ENCODE measurements at regions not wholly inside any gene's neighbourhood (a gene's known extent, or its start where the extent isn't known, plus 50 kb on each side); places are given as distances from the start of the nearest gene placed in this dataset.

GRCh38 chr6:88248709-88249321 is 82.7 kb upstream of the CNR1 start:
- Histone ChIP-seq H3K9ac (ENCODE audit: low read depth, low read length) (no peak overlapping the region), H3K4me1 (ENCODE audit: control insufficient read depth, insufficient read depth, low read length) (no peaks in the 10 kb centered on the region), H3K9me3 (ENCODE audit: control insufficient read depth, insufficient read depth, low read length) (no peaks in the 10 kb centered on the region), H3K4me3 (ENCODE audit: low read depth, low read length) (no peak overlapping the region), H3K36me3 (ENCODE audit: control insufficient read depth, insufficient read depth, low read length) (no peaks in the 10 kb centered on the region), H3K27me3 (ENCODE audit: control insufficient read depth, insufficient read depth, low read length) (no peaks in the 10 kb centered on the region)

GRCh38 chr6:88246654-88247053 is 80.5 kb upstream of the CNR1 start:
- Histone ChIP-seq H3K27me3 (ENCODE audit: control insufficient read depth, insufficient read depth, low read length) (no peaks in the 10 kb centered on the region), H3K9ac (ENCODE audit: low read depth, low read length) (no peak overlapping the region), H3K4me1 (ENCODE audit: control insufficient read depth, insufficient read depth, low read length) (no peaks in the 10 kb centered on the region), H3K9me3 (ENCODE audit: control insufficient read depth, insufficient read depth, low read length) (no peaks in the 10 kb centered on the region), H3K4me3 (ENCODE audit: low read depth, low read length) (no peak overlapping the region), H3K36me3 (ENCODE audit: control insufficient read depth, insufficient read depth, low read length) (no peaks in the 10 kb centered on the region)

- Histone ChIP-seq H3K4me1 (ENCODE audit: control insufficient read depth, insufficient read depth, low read length) (no peaks in the 10 kb centered on the region), H3K27me3 (ENCODE audit: control insufficient read depth, insufficient read depth, low read length) (no peaks in the 10 kb centered on the region), H3K9ac (ENCODE audit: low read depth, low read length) (no peak overlapping the region), H3K4me3 (ENCODE audit: low read depth, low read length) (no peak overlapping the region), H3K36me3 (ENCODE audit: control insufficient read depth, insufficient read depth, low read length) (no peaks in the 10 kb centered on the region), H3K9me3 (ENCODE audit: control insufficient read depth, insufficient read depth, low read length) (no peaks in the 10 kb centered on the region)
These were observed 78.6 kb upstream of the CNR1 start for GRCh38 chr6:88244721-88245120.

GRCh38 chr6:88238901-88239300 is 72.8 kb upstream of the CNR1 start:
- no peaks in the 10 kb centered on the region for H3K9me3 ChIP-seq (ENCODE audit: control insufficient read depth, insufficient read depth, low read length)
- H3K9ac ChIP-seq (ENCODE audit: low read depth, low read length): no peak overlapping the region
- no peaks in the 10 kb centered on the region for H3K36me3 ChIP-seq (ENCODE audit: control insufficient read depth, insufficient read depth, low read length)
- H3K4me1 ChIP-seq (ENCODE audit: control insufficient read depth, insufficient read depth, low read length): no peaks in the 10 kb centered on the region
- no peak overlapping the region for H3K4me3 ChIP-seq (ENCODE audit: low read depth, low read length)
- H3K27me3 ChIP-seq (ENCODE audit: control insufficient read depth, insufficient read depth, low read length): no peaks in the 10 kb centered on the region

- H3K36me3 ChIP-seq (ENCODE audit: control insufficient read depth, insufficient read depth, low read length): no peaks in the 10 kb centered on the region
- H3K4me3 ChIP-seq (ENCODE audit: low read depth, low read length): no peak overlapping the region
- no peak overlapping the region for H3K9ac ChIP-seq (ENCODE audit: low read depth, low read length)
- no peaks in the 10 kb centered on the region for H3K27me3 ChIP-seq (ENCODE audit: control insufficient read depth, insufficient read depth, low read length)
- no peaks in the 10 kb centered on the region for H3K4me1 ChIP-seq (ENCODE audit: control insufficient read depth, insufficient read depth, low read length)
- no peaks in the 10 kb centered on the region for H3K9me3 ChIP-seq (ENCODE audit: control insufficient read depth, insufficient read depth, low read length)
These were observed 71.9 kb upstream of the CNR1 start for GRCh38 chr6:88238065-88238464.

GRCh38 chr6:88236612-88237360 is 70.6 kb upstream of the CNR1 start:
- no peaks in the 10 kb centered on the region for H3K27me3 ChIP-seq (ENCODE audit: control insufficient read depth, insufficient read depth, low read length)
- H3K4me3 ChIP-seq (ENCODE audit: low read depth, low read length): no peak overlapping the region
- no peaks in the 10 kb centered on the region for H3K36me3 ChIP-seq (ENCODE audit: control insufficient read depth, insufficient read depth, low read length)
- no peaks in the 10 kb centered on the region for H3K4me1 ChIP-seq (ENCODE audit: control insufficient read depth, insufficient read depth, low read length)
- H3K9me3 ChIP-seq (ENCODE audit: control insufficient read depth, insufficient read depth, low read length): no peaks in the 10 kb centered on the region
- no peak overlapping the region for H3K9ac ChIP-seq (ENCODE audit: low read depth, low read length)

- no peaks in the 10 kb centered on the region for H3K36me3 ChIP-seq (ENCODE audit: control insufficient read depth, insufficient read depth, low read length)
- H3K4me3 ChIP-seq (ENCODE audit: low read depth, low read length): no peak overlapping the region
- H3K4me1 ChIP-seq (ENCODE audit: control insufficient read depth, insufficient read depth, low read length): no peaks in the 10 kb centered on the region
- no peak overlapping the region for H3K9ac ChIP-seq (ENCODE audit: low read depth, low read length)
- H3K9me3 ChIP-seq (ENCODE audit: control insufficient read depth, insufficient read depth, low read length): no peaks in the 10 kb centered on the region
- no peaks in the 10 kb centered on the region for H3K27me3 ChIP-seq (ENCODE audit: control insufficient read depth, insufficient read depth, low read length)
These were observed 66.6 kb upstream of the CNR1 start for GRCh38 chr6:88232753-88233152.

- no peak overlapping the region for H3K4me3 ChIP-seq (ENCODE audit: low read depth, low read length)
- H3K27me3 ChIP-seq (ENCODE audit: control insufficient read depth, insufficient read depth, low read length): no peaks in the 10 kb centered on the region
- H3K36me3 ChIP-seq (ENCODE audit: control insufficient read depth, insufficient read depth, low read length): no peaks in the 10 kb centered on the region
- no peaks in the 10 kb centered on the region for H3K9me3 ChIP-seq (ENCODE audit: control insufficient read depth, insufficient read depth, low read length)
- H3K9ac ChIP-seq (ENCODE audit: low read depth, low read length): no peak overlapping the region
- H3K4me1 ChIP-seq (ENCODE audit: control insufficient read depth, insufficient read depth, low read length): no peaks in the 10 kb centered on the region
These were observed 57.2 kb upstream of the CNR1 start for GRCh38 chr6:88223298-88223697.

GRCh38 chr6:88220493-88220892 is 54.3 kb upstream of the CNR1 start:
- Histone ChIP-seq H3K4me1 (ENCODE audit: control insufficient read depth, insufficient read depth, low read length) (no peaks in the 10 kb centered on the region), H3K27me3 (ENCODE audit: control insufficient read depth, insufficient read depth, low read length) (no peaks in the 10 kb centered on the region), H3K36me3 (ENCODE audit: control insufficient read depth, insufficient read depth, low read length) (no peaks in the 10 kb centered on the region), H3K9ac (ENCODE audit: low read depth, low read length) (no peak overlapping the region), H3K4me3 (ENCODE audit: low read depth, low read length) (no peak overlapping the region), H3K9me3 (ENCODE audit: control insufficient read depth, insufficient read depth, low read length) (no peaks in the 10 kb centered on the region)

- Histone ChIP-seq H3K4me1 (ENCODE audit: control insufficient read depth, insufficient read depth, low read length) (no peaks in the 10 kb centered on the region), H3K27me3 (ENCODE audit: control insufficient read depth, insufficient read depth, low read length) (no peaks in the 10 kb centered on the region), H3K36me3 (ENCODE audit: control insufficient read depth, insufficient read depth, low read length) (no peaks in the 10 kb centered on the region), H3K9ac (ENCODE audit: low read depth, low read length) (no peak overlapping the region), H3K4me3 (ENCODE audit: low read depth, low read length) (no peak overlapping the region), H3K9me3 (ENCODE audit: control insufficient read depth, insufficient read depth, low read length) (no peaks in the 10 kb centered on the region)
These were observed 50.0 kb upstream of the CNR1 start for GRCh38 chr6:88216182-88216581.

Measured in iPS-15b (cell line).